Caki2 (cell line): ENCODE measurements at regions not wholly inside any gene's neighbourhood (a gene's known extent, or its start where the extent isn't known, plus 50 kb on each side); places are given as distances from the start of the nearest gene placed in this dataset.

Experiments used
- DNase-seq: peaks from one replicate; pipeline ENCODE4 v3.0.0-alpha.2; 2015; ENCODE audit warnings: low read depth
- in situ Hi-C: cut with HindIII; loops from 2 replicates; pipeline ENCODE4 v1.10.0; 2016; ENCODE audit warnings: low sequenced_read_pairs, low pct_unique_long_range_greater_than_20kb, mixed read lengths

DNA sequence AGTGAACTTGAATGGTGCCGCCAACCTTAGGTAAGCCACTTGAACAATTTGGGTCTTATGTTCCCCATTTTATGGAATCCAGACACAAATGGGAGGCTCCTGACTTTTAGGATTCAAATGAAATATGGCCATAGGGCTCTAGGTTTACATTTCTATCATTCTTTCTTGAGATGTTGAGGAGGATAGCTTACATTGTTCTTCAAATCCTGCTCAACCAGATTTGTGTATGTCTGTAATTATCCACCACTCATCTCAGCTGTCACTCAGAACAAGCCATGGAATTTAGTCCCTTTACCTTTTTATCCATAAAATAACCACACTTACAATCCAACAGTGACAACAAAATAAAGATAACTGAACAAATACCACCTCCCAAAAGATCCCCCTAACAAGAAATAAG is 682.9 kb upstream of the PTBP2 start:
- no peak for DNase-seq
- in situ Hi-C loops = no loop called here

DNA sequence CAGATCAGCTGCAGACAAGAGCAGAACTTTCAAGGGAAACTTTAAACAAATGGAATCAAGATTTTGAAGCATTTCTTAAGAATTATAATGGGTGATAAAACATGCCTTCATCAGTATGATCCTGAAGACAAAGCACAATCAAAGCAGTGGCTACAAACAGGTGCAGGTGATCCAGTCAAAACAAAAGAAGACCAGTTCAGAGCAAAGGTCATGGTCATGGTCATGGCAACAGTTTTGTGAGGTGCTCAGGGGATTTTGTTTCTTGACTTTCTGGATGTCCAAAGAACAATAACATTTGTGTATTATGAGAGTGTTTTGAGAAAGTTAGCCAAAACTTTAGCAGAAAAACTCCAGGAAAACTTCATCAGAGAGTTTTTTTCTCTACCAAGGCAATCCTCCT is 681.7 kb upstream of the PTBP2 start:
- in situ Hi-C loops = no loop called here
- no peak for DNase-seq

DNA sequence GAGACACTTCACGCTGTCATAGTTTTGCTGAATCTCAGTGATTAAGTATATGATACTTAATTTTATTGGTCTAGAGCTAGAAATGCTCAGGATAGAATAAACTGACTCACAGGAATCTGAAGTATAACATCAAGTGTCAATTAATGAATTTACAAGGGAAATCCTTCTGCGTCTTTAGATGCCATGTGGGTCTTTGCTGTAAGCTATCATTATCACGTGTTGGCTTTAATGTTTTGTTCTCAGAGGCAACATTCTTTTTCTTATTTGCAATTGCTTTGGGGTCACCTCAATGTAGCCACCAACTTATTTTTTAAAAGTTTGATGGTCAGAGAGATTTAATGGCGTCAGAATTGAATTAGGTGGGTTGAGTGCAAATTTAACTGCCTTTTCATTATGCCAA is 680.1 kb upstream of the PTBP2 start:
- in situ Hi-C loops = no loop called here
- DNase-seq = no peak

DNA sequence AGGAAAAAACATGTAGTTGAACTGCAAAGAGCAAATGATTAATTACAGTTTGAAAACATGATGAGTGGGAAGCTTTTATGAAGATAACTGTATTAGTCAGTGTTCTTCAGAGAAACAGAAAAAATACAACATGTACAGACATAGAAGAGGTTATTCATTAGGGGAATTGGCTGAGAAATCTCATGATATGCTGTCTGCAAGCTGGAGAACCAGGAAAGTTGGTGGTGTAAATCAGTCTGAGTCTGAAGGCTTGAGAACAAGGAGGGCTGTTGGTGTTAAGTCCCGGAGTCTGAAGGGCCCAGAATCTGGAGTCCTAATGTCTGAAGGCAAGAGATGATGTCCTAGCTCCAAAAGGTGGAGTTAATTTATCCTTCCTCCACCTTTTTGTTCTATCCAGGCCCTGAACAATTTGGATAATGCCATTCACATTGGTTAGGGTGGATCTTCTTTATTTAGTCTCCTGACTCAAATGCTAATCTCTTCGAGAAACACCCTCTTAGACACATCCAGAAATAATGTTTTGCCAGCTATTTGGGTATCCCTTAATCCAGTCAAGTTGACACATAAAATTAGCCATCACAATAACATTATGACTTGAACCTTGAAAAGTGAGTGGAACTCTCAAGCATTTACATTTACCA is 672.9 kb upstream of the PTBP2 start:
- DNase-seq = no peak
- in situ Hi-C loops = no loop called here

DNA sequence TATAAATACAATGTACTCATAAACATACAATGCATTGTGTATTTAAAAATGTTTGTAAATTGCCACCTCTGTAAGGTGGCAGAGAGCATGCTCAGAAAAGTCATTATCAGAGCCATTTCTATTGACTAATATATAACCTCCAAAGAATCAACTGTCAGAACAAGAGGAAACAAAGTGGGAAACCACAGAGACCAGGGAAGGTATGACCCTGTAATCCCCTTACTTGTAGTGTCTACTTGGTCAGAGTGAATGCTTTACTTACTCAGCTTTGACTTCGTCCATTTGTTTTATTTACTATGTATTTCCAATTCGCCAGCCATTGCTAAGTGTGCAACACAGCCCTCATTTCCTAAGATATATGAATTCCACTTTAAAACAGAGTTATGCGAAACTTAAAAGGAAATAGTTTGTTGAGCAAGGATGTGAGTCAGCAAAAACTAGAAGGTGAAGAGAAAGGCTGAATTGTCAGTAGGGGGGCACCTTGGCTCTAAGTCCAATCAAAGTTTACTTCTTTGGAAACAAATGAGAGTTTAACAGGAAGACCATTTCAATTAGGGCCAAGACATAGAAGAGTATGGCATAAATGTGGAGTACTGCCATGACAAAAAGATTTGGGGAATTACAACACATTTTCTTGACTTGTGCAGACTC is 671.7 kb upstream of the PTBP2 start:
- no peak for DNase-seq
- in situ Hi-C loops = no loop called here

DNA sequence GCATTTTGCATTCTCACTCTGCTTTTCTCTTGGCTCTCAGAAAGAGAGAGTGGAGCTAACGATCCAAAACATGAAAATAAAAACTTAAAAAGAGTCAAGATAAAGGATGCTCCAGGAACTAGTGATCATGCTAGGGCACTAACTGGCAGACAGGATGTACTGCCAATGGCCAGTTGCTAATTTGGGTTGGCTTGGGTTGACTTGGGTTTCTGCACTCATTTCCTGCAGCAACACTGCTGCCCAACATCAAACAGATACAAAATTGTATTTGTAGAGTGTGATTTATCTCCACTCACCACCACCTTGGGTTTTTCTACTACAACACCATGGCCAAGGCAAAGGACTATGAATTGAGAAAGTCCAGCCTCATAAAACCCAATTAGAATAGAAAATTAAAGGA is 662.3 kb upstream of the PTBP2 start:
- in situ Hi-C loops = no loop called here
- no peak for DNase-seq

DNA sequence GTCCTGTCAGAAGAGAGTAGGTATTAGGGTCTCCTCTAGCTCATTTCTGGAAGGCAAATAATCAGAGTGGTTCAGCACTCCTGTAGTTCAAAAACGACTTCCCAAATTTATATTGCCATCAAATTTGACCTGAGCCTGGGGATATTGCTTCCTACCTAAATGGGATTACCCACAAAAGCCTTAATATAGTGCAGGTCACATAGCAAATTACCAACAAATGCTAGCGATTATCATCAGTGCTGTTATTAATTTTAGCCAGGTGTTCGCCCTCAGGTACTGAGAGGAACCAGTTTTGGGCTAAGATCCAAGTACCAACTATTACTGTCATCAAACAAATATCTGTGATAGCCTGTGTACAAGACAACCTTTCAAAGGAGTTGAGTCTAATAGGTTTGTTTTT is 661.8 kb upstream of the PTBP2 start:
- DNase-seq = no peak
- in situ Hi-C loops = no loop called here

DNA sequence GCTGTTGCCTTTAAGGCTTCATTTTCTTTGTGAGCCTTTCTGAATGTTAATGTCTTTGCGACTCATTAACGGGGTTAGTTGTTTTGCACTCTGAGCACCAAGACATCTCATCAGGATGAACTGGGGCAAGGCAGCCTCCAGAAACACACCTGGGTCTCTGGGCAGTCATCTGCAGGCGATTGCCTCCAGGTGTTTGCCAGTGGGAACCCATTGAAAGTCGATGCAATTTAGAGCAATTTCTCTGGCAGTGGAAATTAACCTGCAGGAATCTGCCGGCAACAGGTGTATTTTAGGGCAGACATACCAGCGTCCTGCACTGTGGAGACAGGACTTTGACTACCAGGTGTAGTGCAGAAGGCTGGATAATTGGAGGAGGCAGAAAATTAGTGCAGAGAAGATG is 661.0 kb upstream of the PTBP2 start:
- no peak for DNase-seq

DNA sequence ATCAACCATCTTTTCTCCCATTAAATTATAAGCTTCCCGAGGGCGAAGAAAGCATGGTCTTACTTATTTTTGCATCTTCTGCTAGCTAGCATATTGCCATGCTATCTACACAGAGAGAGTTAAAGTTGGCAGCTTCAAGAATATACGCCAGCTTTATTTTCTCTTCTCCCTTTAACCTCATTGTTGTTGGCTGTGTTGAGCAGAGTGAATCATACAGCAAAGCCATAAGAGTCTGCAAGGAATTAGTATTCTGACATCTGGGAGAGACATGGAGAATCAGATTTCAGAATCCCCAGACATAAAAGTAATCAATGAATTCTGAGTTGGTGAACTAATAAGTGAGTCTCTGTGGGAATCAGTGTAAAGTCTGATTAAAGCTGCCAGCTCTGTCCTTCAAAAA is 649.6 kb upstream of the PTBP2 start:
- in situ Hi-C loops = no loop called here
- no peak for DNase-seq

More for the DNA sequence above, 661.0 kb upstream of the PTBP2 start:
- in situ Hi-C loops = no loop called here

DNA sequence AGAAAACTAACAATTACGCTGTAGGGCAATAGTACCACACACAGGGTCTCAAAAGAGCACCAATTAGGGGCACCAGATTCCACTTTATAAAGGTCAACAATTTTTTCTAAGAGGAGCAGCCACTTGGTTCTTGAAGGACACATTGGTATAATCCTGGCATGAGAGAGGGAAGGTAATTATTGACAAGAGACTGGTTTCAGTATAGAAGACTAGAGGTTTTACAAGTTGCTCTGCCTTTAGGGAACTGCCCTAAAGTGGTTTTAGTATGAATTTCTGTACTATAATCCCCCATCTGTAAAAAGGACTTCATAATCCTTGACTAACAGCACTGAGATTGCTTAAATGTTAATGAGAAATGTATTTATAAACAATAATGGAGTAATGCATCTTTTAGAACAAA is 648.5 kb upstream of the PTBP2 start:
- no peak for DNase-seq
- in situ Hi-C loops = no loop called here

DNA sequence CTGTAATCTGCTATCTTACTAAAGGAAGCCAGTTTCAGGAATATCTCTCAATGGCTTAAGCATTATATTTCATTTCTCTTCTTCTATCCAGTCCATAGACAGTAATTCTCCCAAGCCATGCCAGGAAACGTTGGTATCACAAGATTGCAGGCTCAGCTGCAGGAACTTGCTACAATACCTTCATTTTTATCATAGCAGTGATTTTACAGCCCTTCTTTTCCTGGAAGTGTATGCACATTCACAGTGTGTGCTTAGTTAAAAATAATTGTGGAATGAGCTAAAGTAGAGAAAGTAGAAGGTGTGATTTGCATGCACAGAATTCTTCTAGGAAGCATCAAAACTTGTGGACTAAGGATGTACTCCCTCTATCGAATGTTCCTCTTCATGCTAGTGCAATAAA is 647.2 kb upstream of the PTBP2 start:
- no peak for DNase-seq
- in situ Hi-C loops = no loop called here

DNA sequence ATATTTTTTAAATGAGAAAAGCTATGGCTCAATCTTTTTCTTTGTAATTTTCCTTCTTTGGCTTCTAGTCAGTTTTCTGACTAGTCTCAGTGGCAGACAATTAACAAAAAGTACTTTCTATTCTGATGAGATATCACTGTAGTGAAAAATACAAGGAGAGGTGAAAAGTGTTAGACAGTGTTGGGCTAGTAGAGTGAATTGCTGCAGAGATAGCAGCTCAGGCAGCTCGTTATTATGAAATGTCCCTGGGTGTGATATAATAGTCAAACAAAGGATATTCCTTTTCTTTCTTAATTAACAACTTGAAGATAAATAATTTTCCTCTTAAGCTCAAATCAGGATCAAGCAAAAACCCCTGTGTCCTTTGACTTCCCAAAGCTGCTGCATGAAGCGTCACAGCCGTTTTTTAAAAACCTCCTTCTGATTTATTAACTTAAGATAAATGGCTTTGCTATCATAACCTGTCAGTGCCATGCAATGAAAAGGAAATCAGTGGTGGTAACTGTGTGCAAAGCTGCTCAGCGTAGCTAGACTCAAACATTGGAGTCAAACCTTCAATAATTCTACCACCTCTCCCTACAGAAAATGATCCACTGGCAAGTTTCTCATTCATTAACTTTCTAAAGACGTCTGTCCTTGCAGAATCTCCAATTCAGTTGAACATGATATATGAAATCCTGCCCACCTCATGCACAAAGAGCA is 646.6 kb upstream of the PTBP2 start:
- in situ Hi-C loops = no loop called here
- no peak for DNase-seq

DNA sequence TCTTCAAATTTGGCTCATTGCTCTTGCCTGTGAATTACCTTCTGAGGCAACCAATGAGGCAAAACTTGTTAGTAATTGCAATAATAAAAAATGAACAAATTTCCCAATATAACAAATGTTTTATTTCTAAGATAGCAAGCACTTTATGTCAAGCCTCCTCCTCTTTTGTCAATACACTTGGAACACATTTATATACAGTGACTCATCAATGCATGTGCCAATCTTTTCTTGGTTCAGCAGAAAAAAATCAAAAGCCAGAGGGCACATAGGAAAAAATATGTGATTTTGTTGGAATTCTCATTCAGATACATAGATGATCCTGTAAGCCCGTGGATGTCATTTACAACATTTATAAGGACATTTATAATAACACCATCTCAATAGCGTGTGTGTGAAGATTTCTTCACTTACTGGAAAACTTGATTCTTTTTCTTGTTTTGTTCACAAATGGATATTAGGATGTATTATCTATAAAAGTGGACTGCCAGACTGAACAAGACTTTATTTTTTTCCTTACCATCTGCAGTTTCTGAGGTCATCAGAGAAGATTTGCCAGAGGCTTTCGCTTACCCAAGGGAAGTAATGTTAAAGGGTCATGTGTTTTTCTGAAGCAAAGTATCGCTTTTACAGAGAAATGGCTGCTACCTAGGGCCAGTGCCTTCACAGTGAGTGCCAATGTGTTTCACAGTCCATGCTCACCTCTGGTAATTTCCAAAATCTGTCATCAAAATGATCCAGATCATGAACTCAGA is 645.7 kb upstream of the PTBP2 start:
- DNase-seq = no peak
- in situ Hi-C loops = no loop called here

DNA sequence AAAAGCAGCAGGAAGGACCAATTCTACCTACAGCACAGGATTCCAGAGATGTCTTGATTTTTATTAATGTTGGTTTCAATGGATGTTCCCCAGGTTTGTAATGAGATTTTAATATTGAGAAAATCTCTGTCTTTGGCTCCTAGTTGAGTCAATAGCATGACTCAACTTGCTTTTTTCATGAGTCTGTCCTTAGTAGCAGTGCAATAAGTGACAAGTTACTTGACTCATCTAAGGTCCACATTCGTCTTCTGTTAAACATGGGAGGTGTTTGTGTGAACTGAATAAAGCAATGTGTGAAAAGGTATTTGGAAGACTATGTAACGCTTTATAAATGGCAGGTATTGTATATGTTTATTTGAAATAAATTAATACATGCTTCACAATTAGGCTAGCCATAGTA is 645.0 kb upstream of the PTBP2 start:
- no peak for DNase-seq

DNA sequence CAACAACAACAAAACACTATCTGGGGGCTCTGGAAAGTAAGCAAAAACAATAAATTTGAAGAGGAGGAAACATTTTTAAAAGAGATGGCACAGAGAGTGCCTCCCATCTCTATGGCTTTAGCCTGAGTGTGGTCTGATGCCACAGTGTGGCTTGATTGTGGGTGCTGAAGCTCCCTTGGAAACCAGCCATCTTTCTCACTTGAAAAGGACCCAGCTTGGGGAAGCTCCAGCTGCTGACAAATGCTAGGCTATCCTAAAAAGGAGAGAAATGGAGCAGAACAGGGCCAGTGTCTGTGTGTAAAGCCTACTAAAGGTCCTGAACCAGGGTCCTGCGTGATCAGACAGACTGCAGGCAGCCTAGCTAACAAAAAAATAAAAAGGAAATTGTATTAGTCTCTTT is 642.0 kb upstream of the PTBP2 start:
- DNase-seq = no peak
- in situ Hi-C loops = no loop called here

More for the DNA sequence above, 645.0 kb upstream of the PTBP2 start:
- in situ Hi-C loops = no loop called here

DNA sequence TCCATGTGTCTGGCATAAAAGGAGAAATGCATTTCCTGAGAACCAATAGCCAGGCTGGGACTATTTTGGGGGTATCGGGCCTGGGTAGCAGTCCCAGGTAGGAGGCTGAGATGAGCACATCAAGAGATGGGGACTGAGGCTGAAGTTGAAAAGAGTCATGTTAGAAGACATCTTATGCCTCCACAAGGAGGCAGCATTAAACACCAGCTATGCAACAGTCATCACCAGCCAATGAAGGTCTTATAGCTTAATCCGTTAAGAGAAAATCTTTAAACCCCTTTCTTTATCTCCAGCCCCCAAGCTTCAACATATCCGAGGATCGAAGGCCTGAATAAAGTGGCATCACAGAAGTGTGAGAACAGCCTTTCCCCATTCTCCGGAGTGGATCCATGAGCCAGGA is 640.7 kb upstream of the PTBP2 start:
- in situ Hi-C loops = no loop called here
- no peak for DNase-seq

DNA sequence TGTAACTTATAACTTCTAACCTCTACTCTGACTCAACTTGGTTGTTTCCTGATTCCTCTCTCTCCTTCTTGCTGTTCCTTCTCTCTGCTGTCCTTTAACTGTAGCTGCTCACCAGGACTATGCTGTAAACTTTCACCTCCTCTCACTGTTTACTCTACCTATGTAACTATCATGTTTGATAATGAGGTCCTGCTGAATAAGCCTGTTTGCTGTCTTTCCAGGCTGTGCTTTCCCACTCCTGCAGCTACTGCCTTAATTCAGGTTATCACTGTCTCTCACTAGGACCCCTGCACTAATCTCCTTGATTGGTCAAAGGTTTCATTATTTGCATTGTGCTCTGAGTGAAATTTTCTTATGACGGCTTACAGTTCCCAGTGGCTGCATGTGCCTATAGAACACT is 633.9 kb upstream of the PTBP2 start:
- DNase-seq = no peak
- in situ Hi-C loops = no loop called here

DNA sequence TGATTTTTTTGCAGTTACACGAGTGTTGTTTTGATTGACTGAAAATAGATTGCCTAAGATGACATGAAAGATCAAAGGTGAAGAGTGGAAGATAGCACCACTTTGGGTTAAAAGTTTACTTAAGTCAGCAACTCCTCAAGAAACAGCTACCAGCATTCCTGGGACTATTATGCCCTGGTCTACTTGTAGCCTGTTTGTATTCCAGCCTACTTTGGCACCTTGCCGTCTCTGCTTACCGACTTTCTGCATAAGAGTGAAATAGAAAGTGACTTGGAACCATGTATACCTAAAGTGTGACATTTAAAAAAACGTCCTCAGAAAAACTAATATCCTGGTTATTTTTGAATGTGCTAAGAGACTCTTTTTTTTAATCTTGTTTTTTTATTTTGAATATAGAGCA is 631.5 kb upstream of the PTBP2 start:
- no peak for DNase-seq
- in situ Hi-C loops = no loop called here
